ENCODE measurements at regions not wholly inside any gene's neighbourhood (a gene's known extent, or its start where the extent isn't known, plus 50 kb on each side); places are given as distances from the start of the nearest gene placed in this dataset.

DNA sequence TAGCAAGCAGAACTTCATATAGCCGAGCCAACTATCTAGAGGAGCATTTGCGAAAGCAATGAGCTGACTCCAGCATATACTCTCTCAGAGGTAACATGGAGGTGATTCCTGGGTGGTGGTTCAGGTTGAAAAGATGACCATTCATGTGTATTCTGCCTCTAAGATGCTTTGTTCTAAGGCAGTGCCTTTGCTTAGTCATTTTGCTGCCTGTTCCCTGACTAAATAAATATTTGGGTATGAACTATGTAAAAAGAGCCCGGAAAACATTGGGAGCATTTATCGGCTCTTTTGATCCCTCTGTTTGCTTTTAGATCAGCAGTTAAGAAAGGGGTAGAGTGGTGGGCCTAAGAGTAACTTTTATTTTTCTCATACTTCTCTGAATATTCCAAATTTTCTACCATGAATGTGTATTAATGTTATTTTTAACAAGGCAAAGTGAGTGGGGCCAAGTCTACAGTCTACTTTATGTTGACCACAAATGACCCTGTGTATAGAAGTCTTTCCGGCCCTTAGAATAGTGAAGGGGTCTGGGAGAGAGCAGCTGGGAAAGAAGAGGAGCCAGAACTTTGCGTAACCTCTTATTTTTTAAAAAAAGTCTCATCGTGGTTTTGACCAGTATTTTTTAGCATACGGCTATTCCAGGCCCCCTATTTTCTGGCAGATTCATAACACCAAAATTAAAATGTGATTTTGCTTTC lies 206.5 kb upstream of the EYA4 start:
- peak in 1 of 2 donors; percentile 10 for DNase-seq
- Histone ChIP-seq H3K27ac (no peak overlapping the region), H3K4me3 (no peak overlapping the region), H3K27me3 (no peaks in the 10 kb centered on the region), H3K36me3 (no peaks in the 10 kb centered on the region), H3K4me1 (no peaks in the 10 kb centered on the region), H3K9me3 (no peaks in the 10 kb centered on the region)
- 47 to 69% (median 51%) methylated on average over 8 of the region's 8 CpGs for WGBS, 5 donors
- intact Hi-C loops (cut with DNase I; ENCODE audit: low total_unique reads): no loop called here
- no peak for TF ChIP-seq CTCF (IDR thresholded peaks at IDR 0.05)
- TF ChIP-seq POLR2A (IDR thresholded peaks at IDR 0.05): no peak
- TF ChIP-seq EP300 (IDR thresholded peaks at IDR 0.05): no peak
- TF ChIP-seq POLR2AphosphoS5 (IDR thresholded peaks at IDR 0.05): no peak

GRCh38 chr6:133040094-133040802 lies 200.9 kb upstream of the EYA4 start:
- intact Hi-C loops (cut with DNase I; ENCODE audit: low total_unique reads): no loop called here
- DNase-seq: peak in 1 of 2 donors; percentile 31
- TF ChIP-seq POLR2AphosphoS5 (IDR thresholded peaks at IDR 0.05): no peak
- peak in 2 of 7 experiments; percentile 32 to 36 for TF ChIP-seq CTCF (IDR thresholded peaks at IDR 0.05)
- TF ChIP-seq EP300 (IDR thresholded peaks at IDR 0.05): no peak
- no peak for TF ChIP-seq POLR2A (IDR thresholded peaks at IDR 0.05)
- Histone ChIP-seq H3K4me3 (no peak overlapping the region), H3K36me3 (no peaks in the 10 kb centered on the region), H3K4me1 (no peaks in the 10 kb centered on the region), H3K27me3 (no peaks in the 10 kb centered on the region), H3K9me3 (no peaks in the 10 kb centered on the region), H3K27ac (no peak overlapping the region)
- 77 to 92% (median 82%) methylated on average over 3 of the region's 3 CpGs for WGBS, 5 donors

GRCh38 chr6:133040803-133041419 lies 200.2 kb upstream of the EYA4 start:
- H3K27ac ChIP-seq: no peak overlapping the region
- no peak overlapping the region for H3K4me3 ChIP-seq
- WGBS, 5 donors: 74 to 89% (median 81%) methylated on average over 2 of the region's 2 CpGs
- TF ChIP-seq POLR2AphosphoS5 (IDR thresholded peaks at IDR 0.05): no peak
- TF ChIP-seq POLR2A (IDR thresholded peaks at IDR 0.05): no peak
- TF ChIP-seq EP300 (IDR thresholded peaks at IDR 0.05): no peak
- TF ChIP-seq CTCF (IDR thresholded peaks at IDR 0.05): no peak
- no peaks in the 10 kb centered on the region for H3K36me3 ChIP-seq
- no peaks in the 10 kb centered on the region for H3K27me3 ChIP-seq
- H3K4me1 ChIP-seq: no peaks in the 10 kb centered on the region
- intact Hi-C loops (cut with DNase I; ENCODE audit: low total_unique reads): no loop called here
- no peaks in the 10 kb centered on the region for H3K9me3 ChIP-seq
- peak in 1 of 2 donors; percentile 17 for DNase-seq

- WGBS, 5 donors: 63 to 84% (median 80%) methylated on average over 3 of the region's 3 CpGs
- Histone ChIP-seq H3K4me3 (no peak overlapping the region), H3K36me3 (no peaks in the 10 kb centered on the region), H3K9me3 (no peaks in the 10 kb centered on the region), H3K27ac (no peak overlapping the region), H3K4me1 (no peaks in the 10 kb centered on the region), H3K27me3 (no peaks in the 10 kb centered on the region)
- no peak for DNase-seq
- TF ChIP-seq CTCF (IDR thresholded peaks at IDR 0.05) (no peak), POLR2A (IDR thresholded peaks at IDR 0.05) (no peak), POLR2AphosphoS5 (IDR thresholded peaks at IDR 0.05) (no peak), EP300 (IDR thresholded peaks at IDR 0.05) (no peak)
- intact Hi-C loops (cut with DNase I; ENCODE audit: low total_unique reads): no loop called here
Observed at GRCh38 chr6:133042550-133043120, 198.5 kb upstream of the EYA4 start.
